HCT116 (cell line): ENCODE measurements at regions not wholly inside any gene's neighbourhood (a gene's known extent, or its start where the extent isn't known, plus 50 kb on each side); places are given as distances from the start of the nearest gene placed in this dataset.

Source experiments
- ATAC-seq: fragments of 200-7000 bp; cut with Tn5 transposase; 2 replicates; pipeline ENCODE4 v1.9.1; 2020; ENCODE audit warnings: mild to moderate bottlenecking, moderate library complexity
- BruUV-seq: library from RNA; stranded (reverse); fragments of 400-500 nt; replicated peaks from 2 replicates; lab custom pipeline; 2021; lab: Mats Ljungman, UMichigan
- CTCF ChIA-PET: fragments of 300-600 bp; sonication (Branson Sonifier 250); formaldehyde crosslinking; loops from one replicate; lab custom pipeline; 2021; ENCODE audit warnings: antibody characterized with exemption; lab: Charles Lee
- POLR2A ChIA-PET: fragments of 300-600, 350-600 bp; sonication (Branson Sonifier 250); formaldehyde crosslinking; loops from one replicate; lab custom pipeline; 2021; ENCODE audit warnings: antibody characterized with exemption; lab: Charles Lee
- RAD21 ChIA-PET, 2 experiments: fragments of 300-600 bp; sonication (Branson Sonifier 250); formaldehyde crosslinking; loops; one replicate each; lab custom pipeline; 2023; ENCODE audit warnings: low total read pairs in 2 of 2; ENCODE audit not compliant: uncharacterized antibody in 2 of 2, unreplicated experiment in 2 of 2, low non-redundant PET in 1 of 2; lab: Charles Lee
- DNase-seq: peaks from one replicate; pipeline ENCODE4 v3.0.0-alpha.2; 2010; ENCODE audit warnings: low read depth, low spot score
- H2AFZ ChIP-seq: fragments of 200-600 bp; shearing (Covaris generic), sonication (generic); 2 replicates; pipeline ENCODE4 v1.6.1; 2017; ENCODE audit warnings: low read depth, mixed run types, mixed read lengths, antibody characterized with exemption, low read length; ENCODE audit not compliant: poor library complexity, severe bottlenecking
- H3K27ac ChIP-seq: 2 replicates; pipeline ENCODE4 v1.5.1; 2012; ENCODE audit warnings: low read depth, low read length
- H3K27me3 ChIP-seq: fragments of 200-600 bp; sonication (generic); 2 replicates; pipeline ENCODE4 v1.6.1; 2016; ENCODE audit warnings: mixed run types, low read length, mixed read lengths; ENCODE audit not compliant: insufficient read depth
- H3K36me3 ChIP-seq, 2 experiments: fragments of 200-500 bp in 1 of 2; fragments of 200-600 bp in 1 of 2; sonication (Bioruptor generic) in 1 of 2; sonication (generic) in 1 of 2; 2 replicates each; pipeline versions ENCODE4 v1.5.1 to v1.6.1; 2014 to 2016; ENCODE audit warnings: low read length in 2 of 2, inconsistent platforms in 1 of 2, mixed read lengths in 1 of 2, mixed run types in 1 of 2; ENCODE audit not compliant: insufficient read depth in 2 of 2, control insufficient read depth in 1 of 2
- H3K4me1 ChIP-seq, 2 experiments: fragments of 200-600 bp in 1 of 2; sonication (generic) in 1 of 2; 2 replicates each; pipeline versions ENCODE4 v1.5.1 to v1.6.1; 2012 to 2017; ENCODE audit warnings: low read length in 2 of 2, inconsistent platforms in 1 of 2, mild to moderate bottlenecking in 1 of 2, mixed read lengths in 1 of 2, mixed run types in 1 of 2, moderate library complexity in 1 of 2; ENCODE audit not compliant: insufficient read depth in 2 of 2, control insufficient read depth in 1 of 2
- H3K4me2 ChIP-seq: fragments of 200-600 bp; sonication (generic); 2 replicates; pipeline ENCODE4 v1.6.1; 2017; ENCODE audit warnings: mixed run types, low read length, mixed read lengths
- H3K4me3 ChIP-seq, 2 experiments: fragments of 200-600 bp in 1 of 2; sonication (generic) in 1 of 2; replicated peaks in 1 of 2; 2 replicates each; pipeline ENCODE4 v1.5.1; 2011 to 2016; ENCODE audit warnings: low read length in 2 of 2, control low read depth in 1 of 2, low read depth in 1 of 2, mild to moderate bottlenecking in 1 of 2, mixed read lengths in 1 of 2, mixed run types in 1 of 2
- H3K79me2 ChIP-seq: fragments of 200-600 bp; sonication (generic); 2 replicates; pipeline ENCODE4 v1.6.1; 2017; ENCODE audit warnings: mild to moderate bottlenecking, mixed run types, low read length, moderate library complexity, mixed read lengths; ENCODE audit not compliant: insufficient read depth
- H3K9ac ChIP-seq: fragments of 200-600 bp; sonication (generic); 2 replicates; pipeline ENCODE4 v1.6.1; 2016; ENCODE audit warnings: low read length, mixed read lengths
- H3K9me2 ChIP-seq: fragments of 200-600 bp; sonication (generic), shearing (Covaris generic); 2 replicates; pipeline ENCODE4 v1.6.1; 2017; ENCODE audit warnings: mixed run types, mild to moderate bottlenecking, moderate library complexity; ENCODE audit not compliant: insufficient read depth
- H3K9me3 ChIP-seq, 2 experiments: fragments of 200-500 bp in 1 of 2; fragments of 200-600 bp in 1 of 2; sonication (Bioruptor generic) in 1 of 2; sonication (generic) in 1 of 2; 2 replicates each; pipeline ENCODE4 v1.6.1; 2014 to 2017; ENCODE audit warnings: low read length in 2 of 2, mixed read lengths in 2 of 2, inconsistent platforms in 1 of 2, low read depth in 1 of 2, mild to moderate bottlenecking in 1 of 2, mixed run types in 1 of 2, moderate library complexity in 1 of 2; ENCODE audit not compliant: control insufficient read depth in 1 of 2, insufficient read depth in 1 of 2
- H4K20me1 ChIP-seq: fragments of 200-600 bp; sonication (generic), shearing (Covaris generic); 2 replicates; pipeline ENCODE4 v1.6.1; 2017; ENCODE audit warnings: mixed run types, mild to moderate bottlenecking, moderate library complexity; ENCODE audit not compliant: insufficient read depth
- CEBPB ChIP-seq: IDR thresholded peaks from 2 replicates; pipeline ENCODE4 v1.6.1; 2012; ENCODE audit warnings: low read depth
- EGR1 ChIP-seq: IDR thresholded peaks from 2 replicates; pipeline ENCODE4 v1.6.1; 2012; ENCODE audit warnings: low read depth
- EZH2 ChIP-seq: fragments of 200-600 bp; sonication (generic); IDR thresholded peaks from 2 replicates; pipeline ENCODE4 v1.6.1; 2017; ENCODE audit warnings: antibody characterized with exemption, mixed run types
- EZH2phosphoT487 ChIP-seq: fragments of 200-600 bp; IDR thresholded peaks from 2 replicates; pipeline ENCODE4 v1.6.1; 2018; ENCODE audit warnings: antibody characterized with exemption, borderline replicate concordance
- FOSL1 ChIP-seq: IDR thresholded peaks from 2 replicates; pipeline ENCODE4 v1.6.1; 2012; ENCODE audit warnings: low read depth
- JUND ChIP-seq: IDR thresholded peaks from 2 replicates; pipeline ENCODE4 v1.6.1; 2012
- POLR2A ChIP-seq: IDR thresholded peaks from 2 replicates; pipeline ENCODE4 v1.7.0; 2011; ENCODE audit warnings: borderline replicate concordance; ENCODE audit not compliant: insufficient read depth, insufficient read length; ENCODE audit errors: extremely low read depth
- POLR2AphosphoS5 ChIP-seq: IDR thresholded peaks from 2 replicates; pipeline ENCODE4 v1.6.1; 2011; ENCODE audit warnings: mild to moderate bottlenecking, low read depth, low read length, moderate library complexity
- RAD21 ChIP-seq: IDR thresholded peaks from 2 replicates; pipeline ENCODE4 v1.6.1; 2012; ENCODE audit warnings: low read depth, mild to moderate bottlenecking
- SIN3A ChIP-seq: IDR thresholded peaks from 2 replicates; pipeline ENCODE4 v1.6.1; 2012; ENCODE audit warnings: low read depth
- SP1 ChIP-seq: IDR thresholded peaks from 2 replicates; pipeline ENCODE4 v1.6.1; 2012; ENCODE audit warnings: low read depth
- SRF ChIP-seq: IDR thresholded peaks from 2 replicates; pipeline ENCODE4 v1.6.1; 2012; ENCODE audit warnings: low read depth
- TCF7L2 ChIP-seq: IDR thresholded peaks from 2 replicates; pipeline ENCODE4 v1.7.0; 2011; ENCODE audit warnings: borderline replicate concordance, inconsistent platforms; ENCODE audit not compliant: insufficient read depth, insufficient read length; ENCODE audit errors: extremely low read depth
- YY1 ChIP-seq: IDR thresholded peaks from 2 replicates; pipeline ENCODE4 v1.6.1; 2011; ENCODE audit warnings: low read length, low read depth, moderate library complexity, mild to moderate bottlenecking; ENCODE audit not compliant: insufficient replicate concordance; ENCODE audit errors: extremely low read depth
- ZFX ChIP-seq: fragments of 450-650 bp; IDR thresholded peaks from 2 replicates; pipeline ENCODE4 v1.6.1; 2017
- ZNF274 ChIP-seq: fragments of 200-500 bp; sonication (Bioruptor generic); IDR thresholded peaks from 2 replicates; pipeline ENCODE4 v1.6.1; 2014; ENCODE audit warnings: mild to moderate bottlenecking, low read depth, low read length, inconsistent platforms
- intact Hi-C: fragments of 100-400 bp; cut with micrococcal nuclease; formaldehyde crosslinking; loops from 2 replicates; pipeline ENCODE4 v1.10.0; 2022
- TF ChIP-seq, protein P1 (sequence below): IDR thresholded peaks from 2 replicates; pipeline ENCODE4 v1.6.1; 2012; ENCODE audit warnings: low read depth
- TF ChIP-seq, protein P2 (sequence below): IDR thresholded peaks from 2 replicates; pipeline ENCODE4 v1.6.1; 2012
- TF ChIP-seq, protein P3 (sequence below): IDR thresholded peaks from 2 replicates; pipeline ENCODE4 v1.6.1; 2011; ENCODE audit warnings: mild to moderate bottlenecking, low read length, moderate library complexity; ENCODE audit not compliant: insufficient replicate concordance; ENCODE audit errors: extremely low read depth
- TF ChIP-seq, protein P4 (sequence below), 3 experiments: fragments of 200-600 bp in 1 of 3; sonication (generic) in 1 of 3; IDR thresholded peaks in 2 of 3; conservative IDR thresholded peaks in 1 of 3; 2 replicates each; pipeline ENCODE4 v1.5.1; 2012 to 2017; ENCODE audit warnings: low read depth in 2 of 3, low read length in 2 of 3, antibody characterized with exemption in 1 of 3, borderline replicate concordance in 1 of 3, control low read depth in 1 of 3, mild to moderate bottlenecking in 1 of 3, mixed read lengths in 1 of 3, mixed run types in 1 of 3, moderate library complexity in 1 of 3; ENCODE audit not compliant: insufficient read depth in 1 of 3

DNA sequence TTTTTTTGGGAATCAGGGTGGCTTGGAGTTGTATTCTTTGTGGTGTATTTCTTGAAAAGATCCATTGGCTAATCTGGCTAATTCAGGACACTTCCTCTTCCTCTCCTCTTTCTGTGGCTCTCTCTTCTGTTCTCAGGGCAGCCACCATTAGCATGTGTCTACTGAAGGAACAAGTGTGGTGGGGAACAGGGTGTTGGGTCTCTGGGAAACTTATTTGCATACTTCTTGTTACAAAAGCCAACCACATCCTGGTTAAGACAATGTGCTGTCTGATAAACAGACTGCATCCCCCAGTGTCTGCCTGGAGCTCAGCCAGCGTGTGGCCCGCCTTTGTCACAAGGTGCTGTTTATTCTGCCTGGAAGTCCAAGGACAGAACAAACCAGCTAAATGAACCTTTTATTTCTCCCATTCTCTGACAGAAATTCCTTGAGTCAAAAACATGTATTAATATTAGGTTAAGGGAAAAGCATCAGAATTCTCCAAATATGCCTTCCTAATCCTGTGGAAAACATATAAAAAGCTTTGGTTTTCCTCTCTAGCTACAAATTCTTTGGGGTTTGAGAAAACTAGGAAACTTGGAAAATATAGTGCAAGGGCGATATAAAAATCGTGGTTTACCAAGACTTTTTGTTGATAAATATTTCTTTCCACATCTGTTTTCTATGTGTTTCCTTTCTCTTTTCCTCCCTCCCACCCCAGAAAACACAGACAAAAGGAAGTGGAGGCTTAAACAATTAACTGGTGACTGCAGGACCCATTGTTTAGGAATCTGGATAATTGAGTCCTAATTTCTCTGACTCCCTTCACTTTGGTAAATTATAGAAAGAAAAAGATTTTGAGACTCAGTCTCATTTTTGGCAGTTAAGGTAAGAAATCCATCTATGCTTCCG is 203.6 kb downstream of the SPRY1 start:
- ChIA-PET RAD21 (no interaction called here), POLR2A (interaction anchor here (1.4 kb wide), 1 partner anchor 12 kb away, joined by 3 read pairs; no protein-coding TSS in a partner anchor), CTCF (no interaction called here)
- no peak for DNase-seq
- H3K4me2 ChIP-seq = no peak overlapping the region
- H4K20me1 ChIP-seq = no peaks in the 10 kb centered on the region
- no peaks in the 10 kb centered on the region for H3K4me1 ChIP-seq
- no peaks in the 10 kb centered on the region for H3K9me3 ChIP-seq
- no peak overlapping the region for H3K4me3 ChIP-seq
- H3K36me3 ChIP-seq = no peaks in the 10 kb centered on the region
- ATAC-seq = no peak
- TF ChIP-seq POLR2AphosphoS5 (no peak), ZNF274 (no peak), RAD21 (no peak), SP1 (no peak), TCF7L2 (no peak), FOSL1 (no peak), YY1 (no peak), SRF (no peak), ZFX (no peak), EGR1 (no peak), EZH2 (no peak), POLR2A (no peak), SIN3A (no peak), EZH2phosphoT487 (no peak), JUND (no peak), CEBPB (no peak)
- TF ChIP-seq, protein P1, sequence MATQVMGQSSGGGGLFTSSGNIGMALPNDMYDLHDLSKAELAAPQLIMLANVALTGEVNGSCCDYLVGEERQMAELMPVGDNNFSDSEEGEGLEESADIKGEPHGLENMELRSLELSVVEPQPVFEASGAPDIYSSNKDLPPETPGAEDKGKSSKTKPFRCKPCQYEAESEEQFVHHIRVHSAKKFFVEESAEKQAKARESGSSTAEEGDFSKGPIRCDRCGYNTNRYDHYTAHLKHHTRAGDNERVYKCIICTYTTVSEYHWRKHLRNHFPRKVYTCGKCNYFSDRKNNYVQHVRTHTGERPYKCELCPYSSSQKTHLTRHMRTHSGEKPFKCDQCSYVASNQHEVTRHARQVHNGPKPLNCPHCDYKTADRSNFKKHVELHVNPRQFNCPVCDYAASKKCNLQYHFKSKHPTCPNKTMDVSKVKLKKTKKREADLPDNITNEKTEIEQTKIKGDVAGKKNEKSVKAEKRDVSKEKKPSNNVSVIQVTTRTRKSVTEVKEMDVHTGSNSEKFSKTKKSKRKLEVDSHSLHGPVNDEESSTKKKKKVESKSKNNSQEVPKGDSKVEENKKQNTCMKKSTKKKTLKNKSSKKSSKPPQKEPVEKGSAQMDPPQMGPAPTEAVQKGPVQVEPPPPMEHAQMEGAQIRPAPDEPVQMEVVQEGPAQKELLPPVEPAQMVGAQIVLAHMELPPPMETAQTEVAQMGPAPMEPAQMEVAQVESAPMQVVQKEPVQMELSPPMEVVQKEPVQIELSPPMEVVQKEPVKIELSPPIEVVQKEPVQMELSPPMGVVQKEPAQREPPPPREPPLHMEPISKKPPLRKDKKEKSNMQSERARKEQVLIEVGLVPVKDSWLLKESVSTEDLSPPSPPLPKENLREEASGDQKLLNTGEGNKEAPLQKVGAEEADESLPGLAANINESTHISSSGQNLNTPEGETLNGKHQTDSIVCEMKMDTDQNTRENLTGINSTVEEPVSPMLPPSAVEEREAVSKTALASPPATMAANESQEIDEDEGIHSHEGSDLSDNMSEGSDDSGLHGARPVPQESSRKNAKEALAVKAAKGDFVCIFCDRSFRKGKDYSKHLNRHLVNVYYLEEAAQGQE = no peak
- TF ChIP-seq, protein P2, sequence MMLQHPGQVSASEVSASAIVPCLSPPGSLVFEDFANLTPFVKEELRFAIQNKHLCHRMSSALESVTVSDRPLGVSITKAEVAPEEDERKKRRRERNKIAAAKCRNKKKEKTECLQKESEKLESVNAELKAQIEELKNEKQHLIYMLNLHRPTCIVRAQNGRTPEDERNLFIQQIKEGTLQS = no peak
- TF ChIP-seq, protein P3, sequence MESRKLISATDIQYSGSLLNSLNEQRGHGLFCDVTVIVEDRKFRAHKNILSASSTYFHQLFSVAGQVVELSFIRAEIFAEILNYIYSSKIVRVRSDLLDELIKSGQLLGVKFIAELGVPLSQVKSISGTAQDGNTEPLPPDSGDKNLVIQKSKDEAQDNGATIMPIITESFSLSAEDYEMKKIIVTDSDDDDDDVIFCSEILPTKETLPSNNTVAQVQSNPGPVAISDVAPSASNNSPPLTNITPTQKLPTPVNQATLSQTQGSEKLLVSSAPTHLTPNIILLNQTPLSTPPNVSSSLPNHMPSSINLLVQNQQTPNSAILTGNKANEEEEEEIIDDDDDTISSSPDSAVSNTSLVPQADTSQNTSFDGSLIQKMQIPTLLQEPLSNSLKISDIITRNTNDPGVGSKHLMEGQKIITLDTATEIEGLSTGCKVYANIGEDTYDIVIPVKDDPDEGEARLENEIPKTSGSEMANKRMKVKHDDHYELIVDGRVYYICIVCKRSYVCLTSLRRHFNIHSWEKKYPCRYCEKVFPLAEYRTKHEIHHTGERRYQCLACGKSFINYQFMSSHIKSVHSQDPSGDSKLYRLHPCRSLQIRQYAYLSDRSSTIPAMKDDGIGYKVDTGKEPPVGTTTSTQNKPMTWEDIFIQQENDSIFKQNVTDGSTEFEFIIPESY = no peak
- TF ChIP-seq, protein P4, sequence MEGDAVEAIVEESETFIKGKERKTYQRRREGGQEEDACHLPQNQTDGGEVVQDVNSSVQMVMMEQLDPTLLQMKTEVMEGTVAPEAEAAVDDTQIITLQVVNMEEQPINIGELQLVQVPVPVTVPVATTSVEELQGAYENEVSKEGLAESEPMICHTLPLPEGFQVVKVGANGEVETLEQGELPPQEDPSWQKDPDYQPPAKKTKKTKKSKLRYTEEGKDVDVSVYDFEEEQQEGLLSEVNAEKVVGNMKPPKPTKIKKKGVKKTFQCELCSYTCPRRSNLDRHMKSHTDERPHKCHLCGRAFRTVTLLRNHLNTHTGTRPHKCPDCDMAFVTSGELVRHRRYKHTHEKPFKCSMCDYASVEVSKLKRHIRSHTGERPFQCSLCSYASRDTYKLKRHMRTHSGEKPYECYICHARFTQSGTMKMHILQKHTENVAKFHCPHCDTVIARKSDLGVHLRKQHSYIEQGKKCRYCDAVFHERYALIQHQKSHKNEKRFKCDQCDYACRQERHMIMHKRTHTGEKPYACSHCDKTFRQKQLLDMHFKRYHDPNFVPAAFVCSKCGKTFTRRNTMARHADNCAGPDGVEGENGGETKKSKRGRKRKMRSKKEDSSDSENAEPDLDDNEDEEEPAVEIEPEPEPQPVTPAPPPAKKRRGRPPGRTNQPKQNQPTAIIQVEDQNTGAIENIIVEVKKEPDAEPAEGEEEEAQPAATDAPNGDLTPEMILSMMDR (IDR thresholded peaks at IDR 0.05 in 2 of 3, conservative IDR thresholded peaks at IDR 0.05 in 1 of 3; ENCODE audit: borderline replicate concordance in 1 of 3, insufficient read depth in 1 of 3, low read depth in 2 of 3, low read length in 2 of 3) = no peak
- intact Hi-C loops = no loop called here
- H3K9me2 ChIP-seq = no peaks in the 10 kb centered on the region
- H3K9ac ChIP-seq = no peak overlapping the region
- H3K27ac ChIP-seq = no peak overlapping the region
- no peak overlapping the region for H2AFZ ChIP-seq
- H3K27me3 ChIP-seq = no peaks in the 10 kb centered on the region
- no TSS peak for BruUV-seq
- H3K79me2 ChIP-seq = no peaks in the 10 kb centered on the region
